ENCODE measurements at regions not wholly inside any gene's neighbourhood (a gene's known extent, or its start where the extent isn't known, plus 50 kb on each side); places are given as distances from the start of the nearest gene placed in this dataset.

DNA sequence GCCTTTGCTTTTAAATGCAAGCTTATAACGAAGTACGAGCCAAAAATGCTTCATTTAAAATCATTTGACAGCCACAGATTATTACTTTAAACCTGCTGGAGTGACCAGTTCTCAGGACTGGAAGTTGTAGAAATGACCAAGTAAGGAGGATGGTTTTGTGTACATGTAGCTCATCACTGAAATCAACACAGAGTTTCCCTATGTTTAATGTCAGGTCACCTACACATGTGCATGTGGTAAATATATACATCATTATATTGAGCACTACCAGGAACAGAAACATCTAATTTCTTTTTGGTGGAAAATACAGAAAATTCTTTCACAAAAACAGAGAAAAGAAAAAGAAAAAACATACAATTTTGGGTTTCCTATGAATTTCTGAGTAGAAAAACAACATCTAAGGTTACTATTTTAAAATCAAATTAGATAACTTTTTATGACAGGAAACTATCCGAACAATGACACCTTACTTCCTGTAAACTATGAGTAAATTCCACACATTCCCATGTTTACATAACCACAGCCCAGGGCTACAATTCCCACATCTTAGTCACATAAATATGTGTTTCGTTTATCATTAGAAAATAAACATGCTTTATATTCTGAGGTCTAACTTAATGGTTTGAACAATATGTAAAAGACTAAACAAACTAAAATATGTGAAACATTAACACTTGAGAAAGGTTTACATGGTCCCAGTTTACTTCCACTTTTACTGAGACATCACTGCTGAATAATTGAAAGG, 73.6 kb downstream of the ZNF281 start:
- no peaks in the 10 kb centered on the region for H3K36me3 Mint-ChIP-seq
- POLR2A ChIA-PET: no interaction called here
- peaks cover 13% of the 10 kb centered on the region for H3K4me1 Mint-ChIP-seq (ENCODE audit: low read depth)
- intact Hi-C loops (cut with micrococcal nuclease): no loop called here
- no peak overlapping the region for H3K4me3 Mint-ChIP-seq
- CTCF ChIA-PET: no interaction called here
- H3K27ac Mint-ChIP-seq: no peak overlapping the region
- no peaks in the 10 kb centered on the region for H3K27me3 Mint-ChIP-seq
- DNase-seq: no peak
- H3K9me3 Mint-ChIP-seq: no peaks in the 10 kb centered on the region

DNA sequence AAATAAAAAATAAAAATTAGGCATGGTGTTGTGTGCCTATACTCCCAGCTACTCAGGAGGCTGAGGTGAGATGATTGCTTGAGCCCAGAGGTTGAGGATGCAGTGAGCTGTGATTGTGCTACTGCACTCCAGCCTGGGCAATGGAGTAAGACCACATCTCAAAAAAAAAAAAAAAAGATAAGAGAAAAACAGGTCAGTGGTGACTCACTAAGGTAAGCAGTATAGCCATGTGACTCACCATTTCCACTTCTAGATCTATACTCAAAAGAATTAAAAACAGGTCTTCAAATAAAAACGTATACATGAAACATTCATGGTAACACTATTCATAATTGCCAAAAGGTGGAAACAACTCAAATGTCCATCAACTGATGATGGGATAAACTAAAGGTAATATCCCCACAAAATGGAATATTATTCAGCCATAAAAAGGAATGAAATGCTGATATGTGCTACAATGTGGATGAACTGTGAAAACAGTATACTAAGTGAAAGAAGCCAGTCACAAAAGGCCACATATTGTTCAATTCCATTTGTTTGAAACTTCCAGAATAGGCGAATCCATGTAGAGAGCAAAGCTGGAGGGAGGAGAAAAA, 75.1 kb downstream of the ZNF281 start:
- DNase-seq: no peak
- Mint-ChIP-seq H3K4me1 (ENCODE audit: low read depth) (peaks cover 13% of the 10 kb centered on the region), H3K27ac (no peak overlapping the region), H3K27me3 (no peaks in the 10 kb centered on the region), H3K4me3 (no peak overlapping the region), H3K36me3 (no peaks in the 10 kb centered on the region), H3K9me3 (no peaks in the 10 kb centered on the region)
- intact Hi-C loops (cut with micrococcal nuclease): no loop called here
- POLR2A ChIA-PET: no interaction called here
- CTCF ChIA-PET: no interaction called here

GRCh38 chr1:200333329-200333728, 76.5 kb downstream of the ZNF281 start:
- no peaks in the 10 kb centered on the region for H3K27me3 Mint-ChIP-seq
- intact Hi-C loops (cut with micrococcal nuclease): no loop called here
- no peak overlapping the region for H3K27ac Mint-ChIP-seq
- H3K36me3 Mint-ChIP-seq: no peaks in the 10 kb centered on the region
- no peak overlapping the region for H3K4me3 Mint-ChIP-seq
- H3K9me3 Mint-ChIP-seq: no peaks in the 10 kb centered on the region
- peaks cover 13% of the 10 kb centered on the region for H3K4me1 Mint-ChIP-seq (ENCODE audit: low read depth)
- DNase-seq: no peak
- CTCF ChIA-PET: no interaction called here
- POLR2A ChIA-PET: no interaction called here

DNA sequence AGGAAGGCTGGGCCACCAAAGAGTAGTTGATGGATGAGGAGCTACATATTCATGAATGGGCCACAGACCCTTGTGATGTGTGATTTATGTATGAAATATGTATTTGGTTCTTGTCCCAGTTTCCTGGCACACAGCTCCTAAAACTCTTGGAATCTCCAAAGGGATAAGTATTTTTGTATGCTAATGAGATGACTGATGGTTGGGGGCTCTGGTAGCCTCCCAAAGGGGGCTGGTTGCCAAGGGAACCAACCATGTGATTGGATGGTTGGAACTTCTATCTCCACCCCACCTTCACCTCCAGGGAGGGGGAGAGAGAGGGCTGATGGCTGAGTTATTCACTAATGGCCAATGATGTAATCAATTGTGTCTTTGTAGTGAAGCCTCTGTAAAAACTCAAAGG, 77.1 kb downstream of the ZNF281 start:
- no peak for DNase-seq
- Mint-ChIP-seq H3K27me3 (peaks cover 3% of the 10 kb centered on the region), H3K4me1 (ENCODE audit: low read depth) (peaks cover 10% of the 10 kb centered on the region), H3K9me3 (no peaks in the 10 kb centered on the region), H3K27ac (no peak overlapping the region), H3K4me3 (no peak overlapping the region), H3K36me3 (no peaks in the 10 kb centered on the region)
- ChIA-PET CTCF (no interaction called here), POLR2A (no interaction called here)
- intact Hi-C loops (cut with micrococcal nuclease): no loop called here

- DNase-seq: no peak
- POLR2A ChIA-PET: no interaction called here
- intact Hi-C loops (cut with micrococcal nuclease): no loop called here
- no peaks in the 10 kb centered on the region for H3K4me1 Mint-ChIP-seq (ENCODE audit: low read depth)
- CTCF ChIA-PET: interaction anchor here (0.6 to 0.8 kb wide), 2 partner anchors 18 to 376 kb away, joined by 3 read pairs; no protein-coding TSS in a partner anchor
- H3K36me3 Mint-ChIP-seq: no peaks in the 10 kb centered on the region
- no peak overlapping the region for H3K27ac Mint-ChIP-seq
- no peaks in the 10 kb centered on the region for H3K9me3 Mint-ChIP-seq
- no peak overlapping the region for H3K4me3 Mint-ChIP-seq
- H3K27me3 Mint-ChIP-seq: peaks cover 3% of the 10 kb centered on the region
These were observed 79.0 kb downstream of the ZNF281 start for GRCh38 chr1:200330741-200331428.

DNA sequence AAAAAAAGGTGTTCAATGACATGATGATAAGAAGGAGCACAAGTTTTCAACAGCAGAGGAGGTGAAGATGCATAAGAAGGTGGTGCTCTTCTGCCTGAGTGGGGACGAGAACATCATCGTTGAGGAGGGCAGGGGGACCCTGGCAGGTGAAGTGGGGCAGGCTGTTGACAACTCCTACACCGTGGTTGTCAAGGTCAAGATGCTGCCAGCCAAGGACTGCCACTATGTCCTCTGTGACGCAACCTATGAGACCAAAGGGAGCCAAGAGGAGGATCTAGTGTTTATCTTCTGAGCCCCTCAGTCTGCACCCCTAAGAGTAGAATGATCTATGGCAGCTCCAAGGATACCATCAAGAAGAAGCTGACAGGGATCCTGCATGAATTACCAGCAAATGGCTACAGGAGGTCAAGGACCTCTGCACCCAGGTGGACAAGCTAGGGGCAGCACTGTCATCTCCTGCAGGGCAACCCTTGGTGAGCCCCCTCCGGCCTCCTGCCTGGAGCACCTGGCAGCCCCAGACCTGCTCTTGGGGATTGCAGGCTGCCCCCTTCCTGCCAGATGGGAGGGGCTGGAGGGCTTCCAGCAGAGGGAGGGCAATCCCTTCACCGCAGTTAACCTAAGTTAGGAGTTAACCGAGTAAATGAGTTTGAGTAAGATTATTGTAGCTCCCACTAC, 80.5 kb downstream of the ZNF281 start:
- Mint-ChIP-seq H3K36me3 (no peaks in the 10 kb centered on the region), H3K4me3 (no peak overlapping the region), H3K4me1 (ENCODE audit: low read depth) (no peaks in the 10 kb centered on the region), H3K27me3 (peaks cover 3% of the 10 kb centered on the region), H3K9me3 (no peaks in the 10 kb centered on the region), H3K27ac (no peak overlapping the region)
- no peak for DNase-seq
- ChIA-PET POLR2A (no interaction called here), CTCF (no interaction called here)
- intact Hi-C loops (cut with micrococcal nuclease): no loop called here

DNA sequence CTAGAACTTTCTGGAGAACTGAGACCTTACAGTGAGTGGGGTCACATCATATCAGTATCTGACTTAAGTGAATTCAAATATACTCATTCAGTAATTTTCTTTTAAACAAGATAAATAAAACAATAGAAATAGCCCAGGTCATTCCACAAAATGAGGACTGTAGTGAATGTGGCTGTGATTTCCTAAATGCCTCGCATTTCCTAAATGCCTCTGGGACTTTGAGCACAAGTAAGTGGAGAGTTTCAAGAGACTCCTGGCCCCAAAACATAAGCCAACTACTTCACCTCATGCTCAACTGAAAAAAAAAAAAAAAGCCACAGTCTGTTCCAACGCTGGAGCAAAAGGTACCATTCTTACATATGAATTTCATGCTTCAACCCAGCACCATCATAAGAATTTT, 81.5 kb downstream of the ZNF281 start:
- Mint-ChIP-seq H3K9me3 (no peaks in the 10 kb centered on the region), H3K27me3 (peaks cover 3% of the 10 kb centered on the region), H3K27ac (no peak overlapping the region), H3K4me1 (ENCODE audit: low read depth) (no peaks in the 10 kb centered on the region), H3K4me3 (no peak overlapping the region), H3K36me3 (no peaks in the 10 kb centered on the region)
- POLR2A ChIA-PET: no interaction called here
- intact Hi-C loops (cut with micrococcal nuclease): no loop called here
- CTCF ChIA-PET: no interaction called here
- no peak for DNase-seq

DNA sequence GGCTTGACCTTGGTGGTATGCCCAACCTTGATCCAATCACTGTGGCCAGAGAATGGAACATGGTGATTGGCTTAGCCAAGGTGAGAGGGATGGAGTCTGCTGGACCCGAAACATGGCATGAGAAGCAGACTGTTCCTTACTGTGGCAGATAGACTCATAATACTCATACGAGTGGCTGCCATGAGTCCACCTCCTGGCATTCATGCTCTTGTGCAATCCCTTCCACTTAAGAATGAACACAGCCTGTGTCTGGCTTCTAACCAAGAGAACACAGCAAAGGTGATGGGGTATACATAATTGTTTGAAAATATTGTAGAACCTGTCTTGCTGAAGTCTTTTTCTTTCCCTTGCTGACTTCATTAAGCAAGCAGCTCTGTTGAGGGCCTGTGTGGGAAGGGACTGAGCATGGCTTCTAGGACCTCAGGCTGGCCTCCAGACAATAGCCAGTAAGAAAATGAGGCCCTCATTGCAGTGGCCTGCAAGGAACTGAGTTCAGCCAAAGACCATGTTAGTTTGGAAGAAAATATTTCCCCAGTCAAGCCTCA, 85.9 kb downstream of the ZNF281 start:
- intact Hi-C loops (cut with micrococcal nuclease): no loop called here
- no peaks in the 10 kb centered on the region for H3K4me1 Mint-ChIP-seq (ENCODE audit: low read depth)
- ChIA-PET POLR2A (no interaction called here), CTCF (no interaction called here)
- H3K27ac Mint-ChIP-seq: no peak overlapping the region
- no peaks in the 10 kb centered on the region for H3K36me3 Mint-ChIP-seq
- no peaks in the 10 kb centered on the region for H3K9me3 Mint-ChIP-seq
- H3K27me3 Mint-ChIP-seq: peaks cover 3% of the 10 kb centered on the region
- H3K4me3 Mint-ChIP-seq: no peak overlapping the region
- DNase-seq: no peak

DNA sequence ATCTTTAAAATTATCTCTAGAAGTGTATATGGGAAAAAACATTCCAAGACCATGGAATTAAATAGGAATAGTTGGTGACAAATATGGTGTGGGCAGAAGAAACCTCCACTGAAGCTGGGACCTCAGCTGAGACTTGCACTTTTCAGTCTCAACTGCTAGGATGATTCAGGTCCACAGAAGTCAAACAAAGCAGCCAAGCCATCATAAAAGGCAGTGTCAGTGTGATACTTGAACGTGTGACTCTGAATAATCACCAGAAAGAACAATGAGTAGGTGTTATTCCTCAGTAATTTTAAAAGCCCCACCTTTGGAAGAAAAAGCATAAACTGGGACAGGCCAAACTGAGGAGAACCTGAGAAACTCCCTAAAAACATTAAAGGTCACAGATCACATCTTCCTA, 90.7 kb downstream of the ZNF281 start:
- Mint-ChIP-seq H3K4me3 (no peak overlapping the region), H3K4me1 (ENCODE audit: low read depth) (no peaks in the 10 kb centered on the region), H3K27me3 (peaks cover 10% of the 10 kb centered on the region), H3K36me3 (no peaks in the 10 kb centered on the region), H3K9me3 (no peaks in the 10 kb centered on the region), H3K27ac (no peak overlapping the region)
- no peak for DNase-seq
- intact Hi-C loops (cut with micrococcal nuclease): no loop called here
- ChIA-PET POLR2A (no interaction called here), CTCF (interaction anchor here (1.2 kb wide), 1 partner anchor 12 kb away, joined by 3 read pairs; no protein-coding TSS in a partner anchor)

DNA sequence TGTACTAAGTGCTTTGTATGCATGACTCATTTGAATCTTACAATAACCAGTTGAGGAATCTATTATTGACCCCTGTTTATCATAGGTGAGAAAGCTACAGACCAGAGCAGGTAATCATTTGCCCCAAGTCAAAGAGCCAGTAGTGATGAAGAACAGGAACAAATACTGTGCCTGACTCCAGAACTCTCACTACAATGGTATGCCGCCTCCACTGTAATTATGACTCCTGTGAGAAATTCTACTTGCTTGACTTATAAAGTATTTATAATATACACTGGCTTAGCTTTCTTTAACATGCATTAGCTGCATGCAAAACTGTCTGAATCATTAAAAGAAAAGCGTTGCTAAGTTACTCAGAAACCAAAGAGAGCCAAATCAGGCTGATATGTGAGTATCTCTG, 92.6 kb downstream of the ZNF281 start:
- no peak for DNase-seq
- H3K36me3 Mint-ChIP-seq: no peaks in the 10 kb centered on the region
- H3K9me3 Mint-ChIP-seq: no peaks in the 10 kb centered on the region
- H3K27ac Mint-ChIP-seq: no peak overlapping the region
- ChIA-PET CTCF (no interaction called here), POLR2A (no interaction called here)
- no peak overlapping the region for H3K4me3 Mint-ChIP-seq
- intact Hi-C loops (cut with micrococcal nuclease): no loop called here
- H3K27me3 Mint-ChIP-seq: peaks cover 12% of the 10 kb centered on the region
- no peaks in the 10 kb centered on the region for H3K4me1 Mint-ChIP-seq (ENCODE audit: low read depth)

GRCh38 chr1:200316148-200316803, 93.6 kb downstream of the ZNF281 start:
- Mint-ChIP-seq H3K27me3 (peaks cover 12% of the 10 kb centered on the region), H3K4me3 (no peak overlapping the region), H3K27ac (no peak overlapping the region), H3K9me3 (no peaks in the 10 kb centered on the region), H3K36me3 (no peaks in the 10 kb centered on the region), H3K4me1 (ENCODE audit: low read depth) (no peaks in the 10 kb centered on the region)
- no peak for DNase-seq
- ChIA-PET CTCF (no interaction called here), POLR2A (no interaction called here)
- intact Hi-C loops (cut with micrococcal nuclease): no loop called here

Measured in activated CD4-positive, alpha-beta memory T cell treated with anti-CD3 and anti-CD28 coated beads for 36 hours (primary cell).